NCI-H187 (cell line): ENCODE measurements at regions not wholly inside any gene's neighbourhood (a gene's known extent, or its start where the extent isn't known, plus 50 kb on each side); places are given as distances from the start of the nearest gene placed in this dataset.

Experiments used
- DNase-seq, 2 experiments: peaks; one replicate each; lab custom pipeline; 2025; lab: John Stamatoyannopoulos, UW

- no peak for DNase-seq
These were observed 670.0 kb upstream of the CDH2 start for GRCh38 chr18:28846958-28847357.

GRCh38 chr18:28837100-28837499 is 660.2 kb upstream of the CDH2 start:
- DNase-seq = no peak

- no peak for DNase-seq
These were observed 658.0 kb upstream of the CDH2 start for GRCh38 chr18:28834889-28835288.

GRCh38 chr18:28831908-28832307 is 655.0 kb upstream of the CDH2 start:
- no peak for DNase-seq

- no peak for DNase-seq
These were observed 654.5 kb upstream of the CDH2 start for GRCh38 chr18:28831476-28831875.

- DNase-seq = no peak
These were observed 649.2 kb upstream of the CDH2 start for GRCh38 chr18:28826107-28826506.

GRCh38 chr18:28824183-28824574 is 647.2 kb upstream of the CDH2 start:
- DNase-seq = no peak

GRCh38 chr18:28823506-28824182 is 646.7 kb upstream of the CDH2 start:
- DNase-seq = no peak

GRCh38 chr18:28820353-28820752 is 643.4 kb upstream of the CDH2 start:
- no peak for DNase-seq

- DNase-seq = no peak
These were observed 639.2 kb upstream of the CDH2 start for GRCh38 chr18:28816155-28816554.

- DNase-seq = no peak
These were observed 637.4 kb upstream of the CDH2 start for GRCh38 chr18:28814365-28814764.

- no peak for DNase-seq
These were observed 631.4 kb upstream of the CDH2 start for GRCh38 chr18:28808373-28808772.

- DNase-seq = no peak
These were observed 628.6 kb upstream of the CDH2 start for GRCh38 chr18:28805491-28805890.

- DNase-seq = no peak
These were observed 627.7 kb upstream of the CDH2 start for GRCh38 chr18:28804512-28805202.

GRCh38 chr18:28802546-28802945 is 625.6 kb upstream of the CDH2 start:
- no peak for DNase-seq

- DNase-seq = no peak
These were observed 624.9 kb upstream of the CDH2 start for GRCh38 chr18:28801876-28802275.

- DNase-seq = no peak
These were observed 617.7 kb upstream of the CDH2 start for GRCh38 chr18:28794459-28795245.

GRCh38 chr18:28793901-28794300 is 617.0 kb upstream of the CDH2 start:
- no peak for DNase-seq

GRCh38 chr18:28792404-28793086 is 615.6 kb upstream of the CDH2 start:
- no peak for DNase-seq

GRCh38 chr18:28791101-28791500 is 614.2 kb upstream of the CDH2 start:
- DNase-seq = no peak

- no peak for DNase-seq
These were observed 612.6 kb upstream of the CDH2 start for GRCh38 chr18:28789502-28789901.

- DNase-seq = no peak
These were observed 610.0 kb upstream of the CDH2 start for GRCh38 chr18:28786926-28787325.
